OCI-LY1 (cell line): ENCODE measurements at regions not wholly inside any gene's neighbourhood (a gene's known extent, or its start where the extent isn't known, plus 50 kb on each side); places are given as distances from the start of the nearest gene placed in this dataset.

Source experiments
- H2AFZ ChIP-seq: fragments of 200-600 bp; sonication (generic), shearing (Covaris generic); 2 replicates; pipeline ENCODE4 v1.6.0; 2014; ENCODE audit warnings: antibody characterized with exemption, mild to moderate bottlenecking, low read length
- H3F3A ChIP-seq: fragments of 200-600 bp; sonication (generic), shearing (Covaris generic); 2 replicates; pipeline ENCODE4 v1.6.0; 2014; ENCODE audit warnings: mild to moderate bottlenecking, antibody characterized with exemption, low read length, moderate library complexity; ENCODE audit not compliant: insufficient read depth
- H3K27ac ChIP-seq: fragments of 200-600 bp; sonication (generic); 2 replicates; pipeline ENCODE4 v1.5.1; 2014; ENCODE audit warnings: low read length, mixed run types, mild to moderate bottlenecking, low read depth; ENCODE audit not compliant: poor library complexity, severe bottlenecking
- H3K27me3 ChIP-seq: fragments of 200-600 bp; sonication (generic); 2 replicates; pipeline ENCODE4 v1.6.0; 2014; ENCODE audit warnings: antibody characterized with exemption, mild to moderate bottlenecking, low read length, moderate library complexity; ENCODE audit not compliant: insufficient read depth
- H3K36me3 ChIP-seq: fragments of 200-600 bp; sonication (generic); 2 replicates; pipeline ENCODE4 v1.6.1; 2014; ENCODE audit warnings: mild to moderate bottlenecking, antibody characterized with exemption, low read length, moderate library complexity, mixed read lengths; ENCODE audit not compliant: insufficient read depth
- H3K4me1 ChIP-seq: fragments of 200-600 bp; sonication (generic); 2 replicates; pipeline ENCODE4 v1.5.1; 2014; ENCODE audit warnings: mild to moderate bottlenecking, low read length, moderate library complexity; ENCODE audit not compliant: insufficient read depth, severe bottlenecking
- H3K4me2 ChIP-seq: fragments of 200-600 bp; sonication (generic), shearing (Covaris generic); 2 replicates; pipeline ENCODE4 v1.6.1; 2014; ENCODE audit warnings: low read length
- H3K4me3 ChIP-seq: fragments of 200-600 bp; sonication (generic); 2 replicates; pipeline ENCODE4 v1.5.1; 2014; ENCODE audit warnings: low read length, low read depth, mild to moderate bottlenecking, mixed read lengths; ENCODE audit not compliant: poor library complexity, severe bottlenecking
- H3K79me2 ChIP-seq: fragments of 200-600 bp; shearing (Covaris generic); 2 replicates; pipeline ENCODE4 v1.6.1; 2016; ENCODE audit warnings: mixed run types, low read length, mixed read lengths; ENCODE audit not compliant: insufficient read depth
- H3K9ac ChIP-seq: fragments of 200-600 bp; sonication (generic), shearing (Covaris generic); 2 replicates; pipeline ENCODE4 v1.6.1; 2014; ENCODE audit warnings: mild to moderate bottlenecking, low read length, mixed read lengths
- H3K9me2 ChIP-seq: fragments of 200-600 bp; sonication (generic), shearing (Covaris generic); 2 replicates; pipeline ENCODE4 v1.6.1; 2014; ENCODE audit warnings: low read depth, mild to moderate bottlenecking, low read length, mixed read lengths
- H3K9me3 ChIP-seq: fragments of 200-600 bp; shearing (Covaris generic); 2 replicates; pipeline ENCODE4 v1.6.1; 2014; ENCODE audit warnings: low read length, mixed read lengths
- H4K20me1 ChIP-seq: fragments of 200-600 bp; sonication (generic), shearing (Covaris generic); 2 replicates; pipeline ENCODE4 v1.6.0; 2016; ENCODE audit warnings: mild to moderate bottlenecking, low read length; ENCODE audit not compliant: insufficient read depth
- CTCF ChIP-seq: fragments of 200-600 bp; sonication (generic), shearing (Covaris generic); IDR thresholded peaks from 2 replicates; pipeline ENCODE4 v1.5.1; 2017; ENCODE audit warnings: mild to moderate bottlenecking, antibody characterized with exemption, low read length, moderate library complexity, mixed read lengths
- EZH2 ChIP-seq: fragments of 200-600 bp; sonication (generic), shearing (Covaris generic); IDR thresholded peaks from 2 replicates; pipeline ENCODE4 v1.8.0; 2017; ENCODE audit warnings: borderline replicate concordance, mixed run types, mild to moderate bottlenecking, antibody characterized with exemption, low read length, moderate library complexity, mixed read lengths

DNA sequence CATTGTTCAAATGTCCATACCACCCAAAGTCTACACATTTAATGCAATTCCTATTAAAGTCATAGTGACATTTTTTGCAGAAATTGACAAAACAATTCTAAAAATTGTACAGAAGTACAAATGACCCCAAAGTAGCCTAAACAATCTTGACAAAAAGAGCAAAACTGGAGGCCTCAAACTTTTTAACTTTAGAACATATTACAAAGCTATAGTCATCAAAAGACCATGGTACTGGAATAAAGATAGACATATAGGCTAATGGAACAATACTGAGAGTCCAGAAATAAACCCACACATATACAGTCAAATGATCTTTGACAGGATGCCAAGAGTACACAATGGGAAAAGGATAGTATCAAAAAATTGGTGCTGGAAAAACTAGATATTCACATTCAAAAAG is 213.2 kb upstream of the SAMSN1 start:
- Histone ChIP-seq H3K9ac (no peak overlapping the region), H4K20me1 (no peaks in the 10 kb centered on the region), H3K4me1 (peaks cover 32% of the 10 kb centered on the region), H2AFZ (no peak overlapping the region), H3K79me2 (no peaks in the 10 kb centered on the region), H3K9me3 (peaks cover 7% of the 10 kb centered on the region), H3K9me2 (no peaks in the 10 kb centered on the region), H3K27ac (no peak overlapping the region), H3K36me3 (no peaks in the 10 kb centered on the region), H3F3A (no peaks in the 10 kb centered on the region), H3K4me2 (no peak overlapping the region), H3K4me3 (no peak overlapping the region), H3K27me3 (no peaks in the 10 kb centered on the region)
- TF ChIP-seq CTCF (no peak), EZH2 (no peak)

- H3K27me3 ChIP-seq, result no peaks in the 10 kb centered on the region
- peaks cover 7% of the 10 kb centered on the region for H3K9me3 ChIP-seq
- H3K36me3 ChIP-seq, result no peaks in the 10 kb centered on the region
- H2AFZ ChIP-seq, result no peak overlapping the region
- TF ChIP-seq CTCF (no peak), EZH2 (no peak)
- no peak overlapping the region for H3K4me2 ChIP-seq
- no peaks in the 10 kb centered on the region for H4K20me1 ChIP-seq
- H3K9ac ChIP-seq, result no peak overlapping the region
- H3K9me2 ChIP-seq, result no peaks in the 10 kb centered on the region
- no peaks in the 10 kb centered on the region for H3K79me2 ChIP-seq
- no peak overlapping the region for H3K27ac ChIP-seq
- no peaks in the 10 kb centered on the region for H3F3A ChIP-seq
- no peak overlapping the region for H3K4me3 ChIP-seq
- H3K4me1 ChIP-seq, result peaks cover 28% of the 10 kb centered on the region
Observed at GRCh38 chr21:14758849-14759248, 212.7 kb upstream of the SAMSN1 start.

DNA sequence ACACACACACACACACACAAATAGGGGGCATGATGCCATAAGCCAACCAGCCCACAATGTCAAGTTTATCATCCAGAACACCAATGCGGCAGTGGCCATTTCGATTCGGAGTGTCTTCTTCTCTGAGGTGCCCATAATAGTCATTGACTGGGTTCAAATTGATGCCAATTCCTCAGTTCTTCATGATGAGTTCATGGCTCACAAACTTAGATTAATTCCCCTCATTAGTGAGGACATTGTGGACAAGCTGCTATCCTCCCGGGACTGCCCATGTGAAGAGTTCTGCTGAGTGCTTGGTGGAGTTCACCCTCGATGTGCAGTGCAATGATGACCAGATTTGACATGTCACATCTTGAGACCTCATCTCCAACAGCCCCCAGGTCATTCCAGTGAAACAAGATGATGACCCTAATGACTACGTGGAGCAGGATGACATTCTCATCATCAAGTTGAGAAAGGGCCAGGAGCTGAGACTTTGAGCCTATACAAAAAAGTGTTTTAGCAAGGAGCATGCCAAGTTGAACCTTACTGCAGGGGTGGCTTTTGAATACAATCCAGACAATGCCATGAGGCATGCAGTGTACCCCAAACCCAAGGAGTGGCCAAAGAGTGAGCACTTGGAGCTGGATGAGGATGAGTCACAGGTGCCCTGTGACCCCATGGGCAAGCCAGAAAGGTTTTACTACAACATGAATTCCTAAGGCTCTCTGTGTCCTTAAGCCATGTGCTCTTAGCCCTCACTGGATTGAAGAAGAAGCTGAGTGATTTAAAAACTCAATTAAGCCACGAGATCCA is 211.6 kb upstream of the SAMSN1 start:
- TF ChIP-seq EZH2, result no peak
- no peak for TF ChIP-seq CTCF
- no peaks in the 10 kb centered on the region for H3K79me2 ChIP-seq
- no peak overlapping the region for H3K27ac ChIP-seq
- H3K4me3 ChIP-seq, result no peak overlapping the region
- no peaks in the 10 kb centered on the region for H3K27me3 ChIP-seq
- no peaks in the 10 kb centered on the region for H3K36me3 ChIP-seq
- H3K4me2 ChIP-seq, result no peak overlapping the region
- H3K9me3 ChIP-seq, result peaks cover 7% of the 10 kb centered on the region
- no peaks in the 10 kb centered on the region for H3F3A ChIP-seq
- no peak overlapping the region for H2AFZ ChIP-seq
- H3K9me2 ChIP-seq, result no peaks in the 10 kb centered on the region
- H3K9ac ChIP-seq, result no peak overlapping the region
- peaks cover 21% of the 10 kb centered on the region for H3K4me1 ChIP-seq
- H4K20me1 ChIP-seq, result no peaks in the 10 kb centered on the region
